Calu3 (cell line): ENCODE measurements at regions not wholly inside any gene's neighbourhood (a gene's known extent, or its start where the extent isn't known, plus 50 kb on each side); places are given as distances from the start of the nearest gene placed in this dataset.

ENCODE experiments used
- BruUV-seq: library from RNA; stranded (reverse); fragments of 400-500 nt; replicated peaks from 2 replicates; lab custom pipeline; 2021; lab: Mats Ljungman, UMichigan
- CTCF ChIA-PET: fragments of 300-600 bp; sonication (Branson Sonifier 250); formaldehyde crosslinking; loops from one replicate; lab custom pipeline; 2022; ENCODE audit warnings: antibody characterized with exemption; lab: Charles Lee
- DNase-seq: peaks from one replicate; pipeline ENCODE4 v3.0.0; 2022
- H3K27ac Mint-ChIP-seq: one replicate; pipeline ENCODE4 v1.8.0; 2022; ENCODE audit warnings: mixed read lengths; ENCODE audit not compliant: unreplicated experiment
- H3K27me3 Mint-ChIP-seq: one replicate; pipeline ENCODE4 v1.8.0; 2022; ENCODE audit warnings: mixed read lengths; ENCODE audit not compliant: unreplicated experiment
- H3K36me3 Mint-ChIP-seq: one replicate; pipeline ENCODE4 v1.8.0; 2022; ENCODE audit warnings: mild to moderate bottlenecking, moderate library complexity, mixed read lengths; ENCODE audit not compliant: insufficient read depth, unreplicated experiment
- H3K4me1 Mint-ChIP-seq: one replicate; pipeline ENCODE4 v1.8.0; 2022; ENCODE audit warnings: mild to moderate bottlenecking, low read depth, mixed read lengths; ENCODE audit not compliant: unreplicated experiment
- H3K4me3 Mint-ChIP-seq: one replicate; pipeline ENCODE4 v1.8.0; 2022; ENCODE audit warnings: mild to moderate bottlenecking, low read depth, moderate library complexity, mixed read lengths; ENCODE audit not compliant: unreplicated experiment
- H3K9me3 Mint-ChIP-seq: one replicate; pipeline ENCODE4 v1.8.0; 2022; ENCODE audit warnings: low read depth, mixed read lengths; ENCODE audit not compliant: unreplicated experiment
- intact Hi-C: fragments of 100-400 bp; cut with micrococcal nuclease; formaldehyde crosslinking; loops from one replicate; pipeline ENCODE4 v1.10.0; 2022; ENCODE audit not compliant: unreplicated experiment
- TF ChIP-seq, protein P1 (sequence below): fragments of 200-600 bp; IDR thresholded peaks from one replicate; pipeline ENCODE4 v1.8.0; 2022; ENCODE audit warnings: antibody characterized with exemption; ENCODE audit not compliant: unreplicated experiment

DNA sequence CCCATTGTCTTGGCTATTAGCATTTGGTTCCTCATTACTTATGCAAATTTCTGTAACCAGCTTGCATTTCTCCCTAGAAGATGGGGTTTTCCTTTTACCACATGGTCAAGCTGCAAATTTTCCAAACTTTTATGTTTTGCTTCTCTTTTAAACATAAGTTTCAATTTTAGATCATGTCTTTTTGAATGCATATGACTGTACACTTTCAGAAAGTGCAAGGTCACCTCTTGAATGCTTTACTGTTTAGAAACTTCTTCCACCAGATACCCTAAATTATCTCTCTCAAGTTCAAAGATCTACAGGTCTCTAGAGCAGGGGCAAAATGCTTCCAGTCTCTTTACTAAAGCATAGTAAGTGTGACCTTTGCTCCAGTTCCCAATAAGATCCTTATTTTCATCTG is 837.6 kb upstream of the NXPH2 start:
- Mint-ChIP-seq H3K27me3 (no peaks in the 10 kb centered on the region), H3K9me3 (peaks cover 4% of the 10 kb centered on the region), H3K27ac (no peak overlapping the region), H3K36me3 (no peaks in the 10 kb centered on the region), H3K4me3 (no peak overlapping the region), H3K4me1 (no peaks in the 10 kb centered on the region)
- no TSS peak for BruUV-seq
- no peak for DNase-seq
- intact Hi-C loops, result no loop called here
- TF ChIP-seq, protein P1, sequence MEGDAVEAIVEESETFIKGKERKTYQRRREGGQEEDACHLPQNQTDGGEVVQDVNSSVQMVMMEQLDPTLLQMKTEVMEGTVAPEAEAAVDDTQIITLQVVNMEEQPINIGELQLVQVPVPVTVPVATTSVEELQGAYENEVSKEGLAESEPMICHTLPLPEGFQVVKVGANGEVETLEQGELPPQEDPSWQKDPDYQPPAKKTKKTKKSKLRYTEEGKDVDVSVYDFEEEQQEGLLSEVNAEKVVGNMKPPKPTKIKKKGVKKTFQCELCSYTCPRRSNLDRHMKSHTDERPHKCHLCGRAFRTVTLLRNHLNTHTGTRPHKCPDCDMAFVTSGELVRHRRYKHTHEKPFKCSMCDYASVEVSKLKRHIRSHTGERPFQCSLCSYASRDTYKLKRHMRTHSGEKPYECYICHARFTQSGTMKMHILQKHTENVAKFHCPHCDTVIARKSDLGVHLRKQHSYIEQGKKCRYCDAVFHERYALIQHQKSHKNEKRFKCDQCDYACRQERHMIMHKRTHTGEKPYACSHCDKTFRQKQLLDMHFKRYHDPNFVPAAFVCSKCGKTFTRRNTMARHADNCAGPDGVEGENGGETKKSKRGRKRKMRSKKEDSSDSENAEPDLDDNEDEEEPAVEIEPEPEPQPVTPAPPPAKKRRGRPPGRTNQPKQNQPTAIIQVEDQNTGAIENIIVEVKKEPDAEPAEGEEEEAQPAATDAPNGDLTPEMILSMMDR, result no peak
- CTCF ChIA-PET, result no interaction called here

DNA sequence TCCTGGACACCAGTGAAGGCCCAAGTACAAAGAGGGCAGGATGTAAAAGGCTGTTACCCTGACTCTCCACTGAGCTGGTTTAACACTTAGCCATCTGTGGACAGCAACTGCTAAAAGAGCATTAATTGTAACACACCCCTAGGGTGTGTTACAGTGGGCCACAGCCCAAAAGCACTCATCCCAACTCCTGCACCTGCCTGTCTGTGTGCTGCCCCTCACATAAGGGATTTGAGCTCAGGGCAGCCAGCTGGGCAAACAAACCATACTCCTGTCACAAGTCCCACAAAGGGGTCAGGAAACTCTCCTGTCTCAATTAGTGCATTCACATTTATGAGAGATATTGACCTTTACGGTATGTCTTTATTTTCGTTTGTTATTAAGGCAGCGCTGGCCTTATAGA is 833.1 kb upstream of the NXPH2 start:
- intact Hi-C loops, result no loop called here

DNA sequence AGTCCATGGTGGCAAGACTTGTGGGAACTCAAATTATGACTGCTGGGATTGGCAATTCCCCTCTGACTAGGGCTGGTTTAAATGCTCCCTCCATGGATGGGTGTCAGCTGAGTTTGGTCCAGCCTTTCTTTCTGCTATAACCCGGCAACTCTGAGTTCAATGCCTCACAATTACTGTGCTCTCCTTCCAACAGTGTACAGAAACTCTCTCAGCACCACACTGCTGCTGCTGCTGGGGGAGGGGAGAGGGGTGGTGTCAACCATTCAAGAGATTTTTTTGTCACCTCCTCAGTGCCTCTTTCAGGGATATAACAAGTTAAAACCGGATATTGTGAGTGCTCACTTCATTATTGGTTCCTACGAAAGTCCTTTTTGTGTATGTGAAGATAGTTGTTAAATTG is 830.3 kb upstream of the NXPH2 start:
- intact Hi-C loops, result no loop called here
- TF ChIP-seq, protein P1, result no peak
- Mint-ChIP-seq H3K4me1 (no peaks in the 10 kb centered on the region), H3K27ac (no peak overlapping the region), H3K9me3 (peaks cover 7% of the 10 kb centered on the region), H3K27me3 (no peaks in the 10 kb centered on the region), H3K4me3 (no peak overlapping the region), H3K36me3 (no peaks in the 10 kb centered on the region)
- CTCF ChIA-PET, result no interaction called here
- BruUV-seq, result no TSS peak
- DNase-seq, result no peak

More for the DNA sequence above, 833.1 kb upstream of the NXPH2 start:
- no TSS peak for BruUV-seq
- CTCF ChIA-PET, result no interaction called here
- Mint-ChIP-seq H3K4me1 (no peaks in the 10 kb centered on the region), H3K4me3 (no peak overlapping the region), H3K36me3 (no peaks in the 10 kb centered on the region), H3K27me3 (no peaks in the 10 kb centered on the region), H3K27ac (no peak overlapping the region), H3K9me3 (peaks cover 7% of the 10 kb centered on the region)
- TF ChIP-seq, protein P1, result no peak
- DNase-seq, result no peak

DNA sequence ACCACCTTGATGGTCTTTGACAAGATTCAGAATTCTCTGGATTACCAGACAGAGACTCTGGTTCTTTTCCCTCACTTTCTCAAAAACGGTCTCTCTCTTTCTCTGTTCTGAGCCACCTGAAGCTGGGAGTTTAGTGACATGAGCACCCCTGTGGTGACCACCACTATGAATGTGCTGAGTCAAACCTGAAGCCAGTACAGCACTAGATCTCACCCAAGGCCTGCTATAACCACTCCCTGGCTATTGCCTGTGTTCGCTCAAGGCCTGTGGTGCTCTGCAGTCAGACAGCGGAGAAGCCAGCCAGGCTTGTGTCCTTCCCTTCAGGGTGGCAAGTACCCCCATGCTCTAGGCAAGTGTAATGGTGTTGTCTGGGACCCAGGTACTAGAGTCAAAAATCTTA is 828.9 kb upstream of the NXPH2 start:
- CTCF ChIA-PET, result no interaction called here
- BruUV-seq, result no TSS peak
- no peak overlapping the region for H3K27ac Mint-ChIP-seq
- intact Hi-C loops, result no loop called here
- no peaks in the 10 kb centered on the region for H3K4me1 Mint-ChIP-seq
- TF ChIP-seq, protein P1, result no peak
- H3K36me3 Mint-ChIP-seq, result no peaks in the 10 kb centered on the region
- H3K27me3 Mint-ChIP-seq, result no peaks in the 10 kb centered on the region
- no peak overlapping the region for H3K4me3 Mint-ChIP-seq
- H3K9me3 Mint-ChIP-seq, result peaks cover 7% of the 10 kb centered on the region
- no peak for DNase-seq
